Right lobe of liver (tissue), 6 donors: ENCODE measurements at regions not wholly inside any gene's neighbourhood (a gene's known extent, or its start where the extent isn't known, plus 50 kb on each side); places are given as distances from the start of the nearest gene placed in this dataset.

Experiments
- ATAC-seq, 4 donors: fragments of 200-7000 bp; cut with Tn5 transposase; one replicate each; pipeline ENCODE4 v1.9.1; 2020; ENCODE audit warnings: mild to moderate bottlenecking in 4 of 4, moderate library complexity in 4 of 4
- DNase-seq, 3 donors: peaks; one replicate each; pipeline ENCODE4 v3.0.0-alpha.2; 2020
- H3K27ac ChIP-seq, 3 donors: fragments of 200-600 bp; one replicate each; pipeline ENCODE4 v1.8.0; 2022
- H3K27me3 ChIP-seq, 2 donors: fragments of 200-600 bp; one replicate each; pipeline ENCODE4 v1.8.0; 2022
- H3K36me3 ChIP-seq, 4 donors: fragments of 200-600 bp; sonication (generic) in 1 of 4; one replicate each; pipeline versions ENCODE4 v1.5.1 to v1.8.0; 2017 to 2022; ENCODE audit warnings: control low read depth in 1 of 4
- H3K4me1 ChIP-seq, 4 donors: fragments of 200-600 bp; sonication (generic) in 1 of 4; one replicate each; pipeline versions ENCODE4 v1.5.1 to v1.8.0; 2017 to 2022; ENCODE audit warnings: control low read depth in 1 of 4
- H3K4me3 ChIP-seq, 3 donors: fragments of 200-600 bp; one replicate each; pipeline ENCODE4 v1.8.0; 2022
- H3K9me3 ChIP-seq, 4 donors: fragments of 200-600 bp; sonication (generic) in 1 of 4; one replicate each; pipeline versions ENCODE4 v1.5.1 to v1.8.0; 2017 to 2022; ENCODE audit warnings: control low read depth in 1 of 4
- CTCF ChIP-seq, 4 donors: fragments of 200-600 bp in 3 of 4; fragments of 450-650 bp in 1 of 4; IDR thresholded peaks; one replicate each; pipeline versions ENCODE4 v1.5.1 to v1.8.0; 2016 to 2022; ENCODE audit warnings: antibody characterized with exemption in 4 of 4, mild to moderate bottlenecking in 2 of 4
- POLR2A ChIP-seq: fragments of 450-650 bp; IDR thresholded peaks from one replicate; pipeline ENCODE4 v1.6.1; 2017; ENCODE audit warnings: antibody characterized with exemption, mild to moderate bottlenecking
- WGBS: methylation state at CpG from one replicate; pipeline ENCODE4 v1.1.6; 2018; ENCODE audit warnings: low coverage, low lambda C conversion rate; ENCODE audit not compliant: insufficient coverage; ENCODE audit errors: missing lambda C conversion rate; 5-methylcytosine and 5-hydroxymethylcytosine counted together
- intact Hi-C, 2 donors: fragments of 100-400 bp; cut with DNase I; formaldehyde crosslinking; loops; one replicate each; pipeline versions ENCODE4 v1.11.2 to v1.14.1; 2022
- donor health status: DM: no; HTN: yes; CAD: no.
- donor health status: DM: no; HTN: no; CAD: no.
- donor health status: DM: no; HTN: no; CAD: no.
- donor health status: DM: no; HTN: yes; CAD: no.
- donor health status: DM: no; HTN: yes; CAD: no.

GRCh38 chr6:14946753-14947152, 299.1 kb upstream of the JARID2 start:
- WGBS: 74% methylated on average over 4 of the region's 4 CpGs
- DNase-seq: no peak
- no peak for TF ChIP-seq CTCF (IDR thresholded peaks at IDR 0.05)
- no peak for TF ChIP-seq POLR2A
- no peaks in the 10 kb centered on the region for H3K27me3 ChIP-seq
- no peaks in the 10 kb centered on the region for H3K36me3 ChIP-seq
- no peaks in the 10 kb centered on the region for H3K4me1 ChIP-seq
- ATAC-seq: no peak
- H3K4me3 ChIP-seq: no peak overlapping the region
- intact Hi-C loops: no loop called here
- no peak overlapping the region for H3K27ac ChIP-seq
- H3K9me3 ChIP-seq: no peaks in the 10 kb centered on the region

GRCh38 chr6:14948586-14949245, 297.2 kb upstream of the JARID2 start:
- no peak overlapping the region for H3K4me3 ChIP-seq
- TF ChIP-seq POLR2A (no peak), CTCF (IDR thresholded peaks at IDR 0.05) (no peak)
- no peak overlapping the region for H3K27ac ChIP-seq
- ATAC-seq (no peak), DNase-seq (no peak)
- no peaks in the 10 kb centered on the region for H3K9me3 ChIP-seq
- no peaks in the 10 kb centered on the region for H3K36me3 ChIP-seq
- H3K4me1 ChIP-seq: no peaks in the 10 kb centered on the region
- H3K27me3 ChIP-seq: no peaks in the 10 kb centered on the region
- whole genome bisulfite sequencing: 84% methylated on average over 7 of the region's 7 CpGs
- intact Hi-C loops: no loop called here

GRCh38 chr6:14950103-14950969, 295.5 kb upstream of the JARID2 start:
- Histone ChIP-seq H3K4me3 (no peak overlapping the region), H3K27ac (no peak overlapping the region), H3K36me3 (no peaks in the 10 kb centered on the region), H3K9me3 (peaks cover 0 to 4% (median 0%) of the 10 kb centered on the region in 4 donors), H3K27me3 (no peaks in the 10 kb centered on the region), H3K4me1 (no peaks in the 10 kb centered on the region)
- DNase-seq (no peak), ATAC-seq (no peak)
- WGBS: 68% methylated on average over 4 of the region's 4 CpGs
- TF ChIP-seq POLR2A: no peak
- TF ChIP-seq CTCF (IDR thresholded peaks at IDR 0.05): no peak
- intact Hi-C loops: no loop called here

GRCh38 chr6:14950970-14951276, 294.9 kb upstream of the JARID2 start:
- Histone ChIP-seq H3K4me1 (no peaks in the 10 kb centered on the region), H3K27me3 (no peaks in the 10 kb centered on the region), H3K9me3 (peaks cover 0 to 6% (median 0%) of the 10 kb centered on the region in 4 donors), H3K36me3 (no peaks in the 10 kb centered on the region), H3K4me3 (no peak overlapping the region), H3K27ac (no peak overlapping the region)
- DNase-seq (no peak), ATAC-seq (no peak)
- 60% methylated on average over 2 of the region's 2 CpGs for WGBS
- intact Hi-C loops: no loop called here
- no peak for TF ChIP-seq POLR2A
- no peak for TF ChIP-seq CTCF (IDR thresholded peaks at IDR 0.05)
